HEK293 (cell line): ENCODE measurements at regions not wholly inside any gene's neighbourhood (a gene's known extent, or its start where the extent isn't known, plus 50 kb on each side); places are given as distances from the start of the nearest gene placed in this dataset.

ENCODE experiments used
- KLF10 ChIP-seq: fragments of 450-650 bp; IDR thresholded peaks from 2 replicates; pipeline ENCODE4 v1.5.1; 2018; ENCODE audit warnings: missing biosample characterization, mild to moderate bottlenecking, missing genetic modification characterization
- PRDM4 ChIP-seq: fragments of 450-650 bp; formaldehyde crosslinking; IDR thresholded peaks from 2 replicates; pipeline ENCODE4 v1.5.1; 2017; ENCODE audit warnings: missing biosample characterization, missing genetic modification characterization
- ZNF140 ChIP-seq: fragments of 450-650 bp; formaldehyde crosslinking; IDR thresholded peaks from 2 replicates; pipeline ENCODE4 v1.5.1; 2016; ENCODE audit warnings: missing biosample characterization, missing genetic modification characterization
- ZNF19 ChIP-seq: fragments of 450-650 bp; formaldehyde crosslinking; IDR thresholded peaks from 2 replicates; pipeline ENCODE4; 2016; ENCODE audit warnings: missing biosample characterization, missing genetic modification characterization, low read depth
- ZNF416 ChIP-seq: fragments of 450-650 bp; formaldehyde crosslinking; IDR thresholded peaks from 2 replicates; pipeline ENCODE4 v1.5.1; 2016; ENCODE audit warnings: missing biosample characterization, missing genetic modification characterization
- ZNF571 ChIP-seq: fragments of 450-650 bp; formaldehyde crosslinking; IDR thresholded peaks from 2 replicates; pipeline ENCODE4 v1.5.0; 2017; ENCODE audit warnings: missing biosample characterization, missing genetic modification characterization
- ZNF580 ChIP-seq: fragments of 450-650 bp; formaldehyde crosslinking; IDR thresholded peaks from 2 replicates; pipeline ENCODE4 v1.5.1; 2016; ENCODE audit warnings: missing biosample characterization, missing genetic modification characterization
- ZNF639 ChIP-seq: fragments of 450-650 bp; formaldehyde crosslinking; IDR thresholded peaks from 2 replicates; pipeline ENCODE4 v1.5.1; 2016; ENCODE audit warnings: missing biosample characterization, missing genetic modification characterization
- TF ChIP-seq, protein P1 (sequence below): fragments of 450-650 bp; formaldehyde crosslinking; IDR thresholded peaks from 2 replicates; pipeline ENCODE4 v1.5.1; 2016; ENCODE audit warnings: missing biosample characterization, missing genetic modification characterization
- TF ChIP-seq, protein P2 (sequence below): fragments of 450-650 bp; formaldehyde crosslinking; IDR thresholded peaks from 2 replicates; pipeline ENCODE4 v1.5.1; 2016; ENCODE audit warnings: missing biosample characterization, missing genetic modification characterization
- TF ChIP-seq, protein P3 (sequence below): fragments of 450-650 bp; formaldehyde crosslinking; conservative IDR thresholded peaks from 2 replicates; pipeline ENCODE4 v1.5.1; 2016; ENCODE audit warnings: low read depth, missing biosample characterization, missing genetic modification characterization

DNA sequence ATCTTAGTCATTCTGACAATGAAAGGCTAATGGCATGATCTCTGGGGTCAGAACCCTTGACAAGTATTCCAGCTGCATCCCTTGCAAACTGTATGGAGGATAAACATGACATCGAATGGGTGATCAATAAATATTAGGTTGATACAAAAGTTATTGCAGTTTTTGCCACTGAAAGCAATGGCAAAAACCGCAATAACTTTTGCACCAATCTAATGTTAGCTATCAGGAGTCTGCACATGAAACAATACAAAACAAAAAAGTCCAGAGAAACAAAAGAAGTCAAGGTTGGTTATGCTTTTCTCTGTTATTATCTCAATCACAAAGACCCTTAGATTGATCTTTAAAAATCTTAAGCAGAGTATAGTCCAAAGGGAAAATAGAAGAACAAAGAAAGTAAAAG is 292.7 kb downstream of the DUSP10 start:
- TF ChIP-seq KLF10 (no peak), ZNF140 (no peak), ZNF416 (no peak), ZNF580 (no peak), PRDM4 (no peak), ZNF639 (tag by site-specific recombination) (no peak), ZNF571 (tag by site-specific recombination) (no peak), ZNF19 (tag by site-specific recombination) (no peak)
- TF ChIP-seq, protein P1, sequence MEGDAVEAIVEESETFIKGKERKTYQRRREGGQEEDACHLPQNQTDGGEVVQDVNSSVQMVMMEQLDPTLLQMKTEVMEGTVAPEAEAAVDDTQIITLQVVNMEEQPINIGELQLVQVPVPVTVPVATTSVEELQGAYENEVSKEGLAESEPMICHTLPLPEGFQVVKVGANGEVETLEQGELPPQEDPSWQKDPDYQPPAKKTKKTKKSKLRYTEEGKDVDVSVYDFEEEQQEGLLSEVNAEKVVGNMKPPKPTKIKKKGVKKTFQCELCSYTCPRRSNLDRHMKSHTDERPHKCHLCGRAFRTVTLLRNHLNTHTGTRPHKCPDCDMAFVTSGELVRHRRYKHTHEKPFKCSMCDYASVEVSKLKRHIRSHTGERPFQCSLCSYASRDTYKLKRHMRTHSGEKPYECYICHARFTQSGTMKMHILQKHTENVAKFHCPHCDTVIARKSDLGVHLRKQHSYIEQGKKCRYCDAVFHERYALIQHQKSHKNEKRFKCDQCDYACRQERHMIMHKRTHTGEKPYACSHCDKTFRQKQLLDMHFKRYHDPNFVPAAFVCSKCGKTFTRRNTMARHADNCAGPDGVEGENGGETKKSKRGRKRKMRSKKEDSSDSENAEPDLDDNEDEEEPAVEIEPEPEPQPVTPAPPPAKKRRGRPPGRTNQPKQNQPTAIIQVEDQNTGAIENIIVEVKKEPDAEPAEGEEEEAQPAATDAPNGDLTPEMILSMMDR (tag by site-specific recombination): no peak
- TF ChIP-seq, protein P2, sequence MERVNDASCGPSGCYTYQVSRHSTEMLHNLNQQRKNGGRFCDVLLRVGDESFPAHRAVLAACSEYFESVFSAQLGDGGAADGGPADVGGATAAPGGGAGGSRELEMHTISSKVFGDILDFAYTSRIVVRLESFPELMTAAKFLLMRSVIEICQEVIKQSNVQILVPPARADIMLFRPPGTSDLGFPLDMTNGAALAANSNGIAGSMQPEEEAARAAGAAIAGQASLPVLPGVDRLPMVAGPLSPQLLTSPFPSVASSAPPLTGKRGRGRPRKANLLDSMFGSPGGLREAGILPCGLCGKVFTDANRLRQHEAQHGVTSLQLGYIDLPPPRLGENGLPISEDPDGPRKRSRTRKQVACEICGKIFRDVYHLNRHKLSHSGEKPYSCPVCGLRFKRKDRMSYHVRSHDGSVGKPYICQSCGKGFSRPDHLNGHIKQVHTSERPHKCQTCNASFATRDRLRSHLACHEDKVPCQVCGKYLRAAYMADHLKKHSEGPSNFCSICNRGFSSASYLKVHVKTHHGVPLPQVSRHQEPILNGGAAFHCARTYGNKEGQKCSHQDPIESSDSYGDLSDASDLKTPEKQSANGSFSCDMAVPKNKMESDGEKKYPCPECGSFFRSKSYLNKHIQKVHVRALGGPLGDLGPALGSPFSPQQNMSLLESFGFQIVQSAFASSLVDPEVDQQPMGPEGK (tag by site-specific recombination): no peak
- TF ChIP-seq, protein P3, sequence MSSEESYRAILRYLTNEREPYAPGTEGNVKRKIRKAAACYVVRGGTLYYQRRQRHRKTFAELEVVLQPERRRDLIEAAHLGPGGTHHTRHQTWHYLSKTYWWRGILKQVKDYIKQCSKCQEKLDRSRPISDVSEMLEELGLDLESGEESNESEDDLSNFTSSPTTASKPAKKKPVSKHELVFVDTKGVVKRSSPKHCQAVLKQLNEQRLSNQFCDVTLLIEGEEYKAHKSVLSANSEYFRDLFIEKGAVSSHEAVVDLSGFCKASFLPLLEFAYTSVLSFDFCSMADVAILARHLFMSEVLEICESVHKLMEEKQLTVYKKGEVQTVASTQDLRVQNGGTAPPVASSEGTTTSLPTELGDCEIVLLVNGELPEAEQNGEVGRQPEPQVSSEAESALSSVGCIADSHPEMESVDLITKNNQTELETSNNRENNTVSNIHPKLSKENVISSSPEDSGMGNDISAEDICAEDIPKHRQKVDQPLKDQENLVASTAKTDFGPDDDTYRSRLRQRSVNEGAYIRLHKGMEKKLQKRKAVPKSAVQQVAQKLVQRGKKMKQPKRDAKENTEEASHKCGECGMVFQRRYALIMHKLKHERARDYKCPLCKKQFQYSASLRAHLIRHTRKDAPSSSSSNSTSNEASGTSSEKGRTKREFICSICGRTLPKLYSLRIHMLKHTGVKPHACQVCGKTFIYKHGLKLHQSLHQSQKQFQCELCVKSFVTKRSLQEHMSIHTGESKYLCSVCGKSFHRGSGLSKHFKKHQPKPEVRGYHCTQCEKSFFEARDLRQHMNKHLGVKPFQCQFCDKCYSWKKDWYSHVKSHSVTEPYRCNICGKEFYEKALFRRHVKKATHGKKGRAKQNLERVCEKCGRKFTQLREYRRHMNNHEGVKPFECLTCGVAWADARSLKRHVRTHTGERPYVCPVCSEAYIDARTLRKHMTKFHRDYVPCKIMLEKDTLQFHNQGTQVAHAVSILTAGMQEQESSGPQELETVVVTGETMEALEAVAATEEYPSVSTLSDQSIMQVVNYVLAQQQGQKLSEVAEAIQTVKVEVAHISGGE: no peak
